H7 (cell line): ENCODE measurements at regions not wholly inside any gene's neighbourhood (a gene's known extent, or its start where the extent isn't known, plus 50 kb on each side); places are given as distances from the start of the nearest gene placed in this dataset.

Source experiments
- DNase-seq: peaks from one replicate; pipeline ENCODE4 v3.0.0; 2012
- H3K27me3 ChIP-seq: 2 replicates; pipeline ENCODE4 v1.6.0; 2011; ENCODE audit warnings: mild to moderate bottlenecking, low read length; ENCODE audit not compliant: control insufficient read depth, insufficient read depth
- H3K36me3 ChIP-seq: replicated peaks from 2 replicates; pipeline ENCODE4 v1.5.1; 2011; ENCODE audit warnings: low read length; ENCODE audit not compliant: control insufficient read depth, insufficient read depth
- H3K4me3 ChIP-seq: 2 replicates; pipeline ENCODE4 v1.5.1; 2011; ENCODE audit warnings: low read depth, mild to moderate bottlenecking, control low read depth, low read length, moderate library complexity; ENCODE audit not compliant: insufficient read depth

DNA sequence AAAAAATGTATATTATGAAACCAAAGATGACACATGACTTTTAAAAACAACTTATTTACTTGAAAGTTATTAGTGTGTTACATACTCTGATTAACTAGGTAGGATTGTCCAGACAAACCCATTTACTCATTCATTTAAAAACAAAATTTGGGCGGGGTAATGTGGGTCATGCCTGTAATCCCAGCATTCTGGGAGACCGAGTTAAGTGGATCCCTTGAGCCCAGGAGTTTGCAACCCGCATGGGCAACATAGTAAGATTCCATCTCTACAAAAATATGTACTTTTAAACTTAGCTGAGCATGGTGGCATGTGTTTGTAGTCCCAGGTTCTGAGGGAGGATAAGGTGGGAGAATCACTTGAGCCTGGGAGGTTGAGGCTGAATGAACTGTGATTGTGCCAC lies 1414.7 kb downstream of the PLA2G4A start:
- no peak for DNase-seq
- H3K27me3 ChIP-seq, result no peaks in the 10 kb centered on the region
- no peaks in the 10 kb centered on the region for H3K36me3 ChIP-seq

DNA sequence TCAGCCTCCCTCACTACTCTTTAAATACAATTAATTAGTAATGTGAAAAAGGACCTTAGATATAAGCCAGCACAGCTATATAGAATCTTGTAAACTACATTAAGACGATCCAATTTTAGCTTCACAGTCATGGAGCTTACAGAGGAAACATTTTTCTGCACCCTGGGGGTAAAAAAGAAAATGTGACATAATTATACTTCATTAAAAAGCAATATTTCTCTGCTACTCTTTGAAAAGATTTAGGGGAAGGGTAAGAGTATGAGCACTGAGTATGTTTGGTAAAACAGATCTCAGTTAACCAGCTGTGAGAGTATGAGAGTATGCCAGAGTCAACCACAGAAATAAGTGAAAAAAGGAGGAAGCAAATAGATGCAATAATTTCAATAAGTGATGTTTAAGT lies 1415.9 kb downstream of the PLA2G4A start:
- Histone ChIP-seq H3K4me3 (no peak overlapping the region), H3K27me3 (no peaks in the 10 kb centered on the region), H3K36me3 (no peaks in the 10 kb centered on the region)
- DNase-seq, result no peak

More for the DNA sequence above, 1414.7 kb downstream of the PLA2G4A start:
- H3K4me3 ChIP-seq, result no peak overlapping the region

GRCh38 chr1:188247255-188247654 lies 1418.5 kb downstream of the PLA2G4A start:
- no peak overlapping the region for H3K4me3 ChIP-seq
- H3K36me3 ChIP-seq, result no peaks in the 10 kb centered on the region
- DNase-seq, result no peak
- H3K27me3 ChIP-seq, result no peaks in the 10 kb centered on the region

- H3K36me3 ChIP-seq, result no peaks in the 10 kb centered on the region
- no peak for DNase-seq
- no peak overlapping the region for H3K4me3 ChIP-seq
- H3K27me3 ChIP-seq, result no peaks in the 10 kb centered on the region
These were observed 1421.1 kb downstream of the PLA2G4A start for GRCh38 chr1:188249811-188250210.

- Histone ChIP-seq H3K36me3 (no peaks in the 10 kb centered on the region), H3K4me3 (no peak overlapping the region), H3K27me3 (no peaks in the 10 kb centered on the region)
- no peak for DNase-seq
These were observed 1422.3 kb downstream of the PLA2G4A start for GRCh38 chr1:188251036-188251435.

- H3K4me3 ChIP-seq, result no peak overlapping the region
- no peaks in the 10 kb centered on the region for H3K36me3 ChIP-seq
- no peak for DNase-seq
- no peaks in the 10 kb centered on the region for H3K27me3 ChIP-seq
These were observed 1433.1 kb downstream of the PLA2G4A start for GRCh38 chr1:188261849-188262248.

DNA sequence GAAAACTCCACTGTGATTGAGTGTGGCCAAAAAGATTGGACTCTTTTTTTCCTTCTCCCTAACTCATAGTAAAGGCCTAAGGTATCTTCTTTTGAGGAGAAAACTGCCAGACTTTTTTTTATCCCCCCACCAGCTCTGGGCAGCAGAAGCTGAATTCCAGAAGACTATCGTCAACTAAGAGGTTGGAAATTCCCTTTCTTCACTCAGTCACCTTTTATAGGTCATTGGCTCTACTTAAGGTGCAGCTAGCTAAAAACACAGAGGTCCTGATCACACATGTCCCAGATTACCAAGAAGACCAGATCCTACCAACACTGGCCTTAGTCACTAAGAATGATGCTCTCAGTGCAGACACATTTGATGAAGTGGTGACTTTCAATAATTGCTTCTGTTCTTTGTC lies 1441.2 kb downstream of the PLA2G4A start:
- Histone ChIP-seq H3K36me3 (no peaks in the 10 kb centered on the region), H3K27me3 (no peaks in the 10 kb centered on the region), H3K4me3 (no peak overlapping the region)
- no peak for DNase-seq

DNA sequence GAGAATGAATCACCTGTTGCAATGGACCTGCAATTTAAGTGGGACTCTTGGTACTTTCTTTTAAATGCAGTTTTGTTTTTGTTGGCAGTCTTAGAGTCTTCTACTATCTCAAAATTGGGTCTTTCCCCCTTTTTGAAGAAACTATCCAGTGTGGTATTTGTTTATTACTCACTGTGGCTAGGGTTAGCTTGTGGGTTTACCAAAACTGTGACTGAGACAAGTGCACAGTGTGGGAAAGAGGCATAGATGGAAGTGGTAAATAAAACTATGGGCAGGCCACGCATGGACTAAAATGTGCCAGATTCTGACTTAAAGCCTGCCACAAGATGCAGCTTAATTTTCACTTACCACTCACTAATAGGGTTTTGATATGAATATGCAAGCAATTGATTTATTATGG lies 1441.7 kb downstream of the PLA2G4A start:
- no peak for DNase-seq
- Histone ChIP-seq H3K27me3 (no peaks in the 10 kb centered on the region), H3K4me3 (no peak overlapping the region), H3K36me3 (no peaks in the 10 kb centered on the region)

- no peak for DNase-seq
- no peaks in the 10 kb centered on the region for H3K27me3 ChIP-seq
- H3K4me3 ChIP-seq, result no peak overlapping the region
- H3K36me3 ChIP-seq, result no peaks in the 10 kb centered on the region
These were observed 1449.0 kb downstream of the PLA2G4A start for GRCh38 chr1:188277771-188278170.

GRCh38 chr1:188281921-188282320 lies 1453.2 kb downstream of the PLA2G4A start:
- H3K4me3 ChIP-seq, result no peak overlapping the region
- H3K36me3 ChIP-seq, result no peaks in the 10 kb centered on the region
- DNase-seq, result no peak
- H3K27me3 ChIP-seq, result no peaks in the 10 kb centered on the region

- no peak for DNase-seq
- no peaks in the 10 kb centered on the region for H3K27me3 ChIP-seq
- no peak overlapping the region for H3K4me3 ChIP-seq
- no peaks in the 10 kb centered on the region for H3K36me3 ChIP-seq
These were observed 1466.4 kb downstream of the PLA2G4A start for GRCh38 chr1:188295157-188295556.

DNA sequence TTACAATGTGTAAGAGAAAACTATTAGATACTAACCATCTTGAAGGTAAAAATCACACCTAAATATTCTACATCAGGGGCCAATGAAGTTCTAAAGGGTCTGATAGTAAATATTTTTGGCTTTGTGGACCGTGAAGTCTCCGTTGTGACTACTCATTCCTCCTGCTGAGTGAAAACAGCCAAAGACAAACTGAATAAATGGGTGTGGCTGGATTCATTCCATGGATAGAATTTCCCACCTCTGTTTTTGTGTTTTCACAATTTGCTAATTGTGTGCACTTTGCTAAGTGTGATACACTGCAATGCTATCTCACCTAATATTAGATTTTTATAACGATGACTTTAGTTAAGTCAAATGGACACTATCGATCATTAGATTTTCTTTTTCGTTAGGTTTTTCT lies 1474.0 kb downstream of the PLA2G4A start:
- Histone ChIP-seq H3K4me3 (no peak overlapping the region), H3K36me3 (no peaks in the 10 kb centered on the region), H3K27me3 (no peaks in the 10 kb centered on the region)
- DNase-seq, result no peak

- no peaks in the 10 kb centered on the region for H3K27me3 ChIP-seq
- no peak for DNase-seq
- H3K4me3 ChIP-seq, result no peak overlapping the region
- no peaks in the 10 kb centered on the region for H3K36me3 ChIP-seq
These were observed 1485.9 kb downstream of the PLA2G4A start for GRCh38 chr1:188314557-188315137.

- no peaks in the 10 kb centered on the region for H3K36me3 ChIP-seq
- DNase-seq, result no peak
- H3K4me3 ChIP-seq, result no peak overlapping the region
- no peaks in the 10 kb centered on the region for H3K27me3 ChIP-seq
These were observed 1489.1 kb downstream of the PLA2G4A start for GRCh38 chr1:188317894-188318293.

GRCh38 chr1:188325211-188325610 lies 1496.5 kb downstream of the PLA2G4A start:
- H3K27me3 ChIP-seq, result no peaks in the 10 kb centered on the region
- no peaks in the 10 kb centered on the region for H3K36me3 ChIP-seq
- no peak for DNase-seq
- no peak overlapping the region for H3K4me3 ChIP-seq

DNA sequence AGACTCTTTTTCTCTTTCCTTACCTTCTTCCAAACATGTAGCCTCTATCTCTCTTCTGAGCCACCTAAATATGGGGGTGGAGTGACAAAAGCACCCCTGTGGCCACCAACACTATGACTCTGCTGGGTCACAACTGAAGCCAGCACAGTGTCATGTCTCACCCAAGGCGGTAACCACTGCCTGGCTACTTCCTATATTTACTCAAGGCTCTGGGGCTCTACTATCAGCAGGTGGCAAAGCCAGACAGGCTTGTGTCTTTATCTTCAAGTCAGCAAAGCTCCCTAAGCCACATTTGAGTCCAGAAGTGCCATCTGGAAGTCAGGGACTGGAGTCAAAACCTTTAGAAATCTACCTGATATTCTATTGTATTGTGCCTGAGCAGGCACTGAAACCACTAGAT lies 1515.2 kb downstream of the PLA2G4A start:
- Histone ChIP-seq H3K36me3 (no peaks in the 10 kb centered on the region), H3K27me3 (no peaks in the 10 kb centered on the region), H3K4me3 (no peak overlapping the region)
- no peak for DNase-seq
